Peyer's patch (tissue), 4 donors: ENCODE measurements at regions not wholly inside any gene's neighbourhood (a gene's known extent, or its start where the extent isn't known, plus 50 kb on each side); places are given as distances from the start of the nearest gene placed in this dataset.

ENCODE experiments used
- DNase-seq, 3 donors: peaks; one replicate each; pipeline ENCODE4 v3.0.0-alpha.2; 2017 to 2019
- H3K27ac ChIP-seq, 4 donors: fragments of 200-600 bp; sonication (generic); one replicate each; pipeline ENCODE4 v1.5.1; 2016 to 2019
- H3K27me3 ChIP-seq, 2 donors: fragments of 200-600 bp; sonication (generic); one replicate each; pipeline ENCODE4 v1.5.1; 2019
- H3K36me3 ChIP-seq, 3 donors: fragments of 200-600 bp; sonication (generic); one replicate each; pipeline ENCODE4 v1.5.1; 2016 to 2019
- H3K4me1 ChIP-seq, 4 donors: fragments of 200-600 bp; sonication (generic); one replicate each; pipeline ENCODE4 v1.5.1; 2016 to 2019
- H3K4me3 ChIP-seq, 4 donors: fragments of 200-600 bp; sonication (generic); 1 replicate in 3 of 4; 2 replicates in 1 of 4; pipeline ENCODE4 v1.5.1; 2016 to 2019; ENCODE audit warnings: mild to moderate bottlenecking in 1 of 4
- H3K9me3 ChIP-seq, 4 donors: fragments of 200-600 bp; sonication (generic); one replicate each; pipeline ENCODE4 v1.5.1; 2016 to 2019; ENCODE audit warnings: mild to moderate bottlenecking in 1 of 4
- POLR2A ChIP-seq, 2 donors: fragments of 450-650 bp; IDR thresholded peaks; one replicate each; pipeline ENCODE4 v1.5.1; 2017; ENCODE audit warnings: antibody characterized with exemption in 2 of 2, mild to moderate bottlenecking in 2 of 2, moderate library complexity in 2 of 2
- TF ChIP-seq, protein P1 (sequence below), 6 experiments: fragments of 450-650 bp in 4 of 6; fragments of 200-600 bp in 2 of 6; sonication (generic) in 1 of 6; IDR thresholded peaks; one replicate each; pipeline ENCODE4 v1.5.1; 2017 to 2019; ENCODE audit warnings: antibody characterized with exemption in 6 of 6, mild to moderate bottlenecking in 3 of 6, moderate library complexity in 1 of 6

DNA sequence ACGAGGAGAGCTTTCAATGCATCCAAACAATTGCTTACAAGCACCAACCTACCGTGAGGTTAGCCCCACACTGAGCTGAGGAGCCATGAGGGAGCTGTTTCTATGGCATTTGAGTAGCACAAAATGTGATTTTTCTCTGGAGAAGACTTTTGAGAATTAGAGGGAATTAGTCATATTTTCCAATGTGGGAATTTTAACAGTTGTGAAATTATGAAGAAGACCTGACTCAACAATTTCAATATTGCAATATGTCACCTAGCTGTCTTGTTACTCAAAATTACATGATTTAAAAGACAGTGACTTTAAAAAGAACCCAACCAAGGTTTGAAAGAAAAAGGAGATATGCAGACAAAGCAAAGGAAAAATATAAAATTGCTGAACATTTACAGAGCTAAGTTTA is 62.6 kb upstream of the LY86 start:
- TF ChIP-seq, protein P1, sequence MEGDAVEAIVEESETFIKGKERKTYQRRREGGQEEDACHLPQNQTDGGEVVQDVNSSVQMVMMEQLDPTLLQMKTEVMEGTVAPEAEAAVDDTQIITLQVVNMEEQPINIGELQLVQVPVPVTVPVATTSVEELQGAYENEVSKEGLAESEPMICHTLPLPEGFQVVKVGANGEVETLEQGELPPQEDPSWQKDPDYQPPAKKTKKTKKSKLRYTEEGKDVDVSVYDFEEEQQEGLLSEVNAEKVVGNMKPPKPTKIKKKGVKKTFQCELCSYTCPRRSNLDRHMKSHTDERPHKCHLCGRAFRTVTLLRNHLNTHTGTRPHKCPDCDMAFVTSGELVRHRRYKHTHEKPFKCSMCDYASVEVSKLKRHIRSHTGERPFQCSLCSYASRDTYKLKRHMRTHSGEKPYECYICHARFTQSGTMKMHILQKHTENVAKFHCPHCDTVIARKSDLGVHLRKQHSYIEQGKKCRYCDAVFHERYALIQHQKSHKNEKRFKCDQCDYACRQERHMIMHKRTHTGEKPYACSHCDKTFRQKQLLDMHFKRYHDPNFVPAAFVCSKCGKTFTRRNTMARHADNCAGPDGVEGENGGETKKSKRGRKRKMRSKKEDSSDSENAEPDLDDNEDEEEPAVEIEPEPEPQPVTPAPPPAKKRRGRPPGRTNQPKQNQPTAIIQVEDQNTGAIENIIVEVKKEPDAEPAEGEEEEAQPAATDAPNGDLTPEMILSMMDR (IDR thresholded peaks at IDR 0.05) = no peak
- TF ChIP-seq POLR2A (IDR thresholded peaks at IDR 0.05) = no peak
- no peak overlapping the region for H3K27ac ChIP-seq
- DNase-seq = no peak

DNA sequence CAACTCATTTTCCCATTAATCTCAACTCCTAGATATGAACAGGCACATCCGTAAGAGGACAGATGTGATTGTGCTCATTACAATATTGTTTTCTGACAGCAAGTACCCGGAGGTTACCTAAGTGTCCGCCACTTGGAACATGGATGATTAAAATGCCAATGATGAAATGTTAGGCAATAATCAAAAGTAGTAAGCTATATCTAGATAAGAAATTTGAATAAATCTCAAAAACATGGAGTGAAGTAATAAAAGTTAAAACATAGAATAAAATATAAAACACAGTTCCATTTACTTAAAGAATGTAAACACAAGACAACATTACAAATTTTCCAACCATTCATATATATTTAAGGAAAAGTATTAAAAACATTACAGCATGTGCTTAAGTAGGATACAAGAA is 59.2 kb upstream of the LY86 start:
- H3K4me3 ChIP-seq = no peak overlapping the region
- TF ChIP-seq, protein P1 (IDR thresholded peaks at IDR 0.05) = no peak
- no peak for TF ChIP-seq POLR2A (IDR thresholded peaks at IDR 0.05)
- H3K36me3 ChIP-seq = no peaks in the 10 kb centered on the region
- no peak for DNase-seq
- no peaks in the 10 kb centered on the region for H3K4me1 ChIP-seq
- H3K27ac ChIP-seq = no peak overlapping the region
- H3K27me3 ChIP-seq = no peaks in the 10 kb centered on the region
- no peaks in the 10 kb centered on the region for H3K9me3 ChIP-seq

More for the DNA sequence above, 62.6 kb upstream of the LY86 start:
- Histone ChIP-seq H3K4me3 (no peak overlapping the region), H3K36me3 (no peaks in the 10 kb centered on the region), H3K27me3 (no peaks in the 10 kb centered on the region), H3K9me3 (no peaks in the 10 kb centered on the region), H3K4me1 (no peaks in the 10 kb centered on the region)

- Histone ChIP-seq H3K36me3 (no peaks in the 10 kb centered on the region), H3K27me3 (no peaks in the 10 kb centered on the region), H3K4me1 (no peaks in the 10 kb centered on the region), H3K27ac (no peak overlapping the region), H3K4me3 (no peak overlapping the region), H3K9me3 (no peaks in the 10 kb centered on the region)
- DNase-seq = no peak
- TF ChIP-seq POLR2A (IDR thresholded peaks at IDR 0.05) = no peak
- TF ChIP-seq, protein P1 (IDR thresholded peaks at IDR 0.05) = no peak
Measured at GRCh38 chr6:6533176-6533575, 55.3 kb upstream of the LY86 start.

GRCh38 chr6:6534399-6534798 is 54.1 kb upstream of the LY86 start:
- H3K4me1 ChIP-seq = no peaks in the 10 kb centered on the region
- H3K9me3 ChIP-seq = no peaks in the 10 kb centered on the region
- no peak overlapping the region for H3K27ac ChIP-seq
- H3K4me3 ChIP-seq = no peak overlapping the region
- TF ChIP-seq POLR2A (IDR thresholded peaks at IDR 0.05) = no peak
- TF ChIP-seq, protein P1 (IDR thresholded peaks at IDR 0.05) = no peak
- DNase-seq = no peak
- H3K36me3 ChIP-seq = no peaks in the 10 kb centered on the region
- no peaks in the 10 kb centered on the region for H3K27me3 ChIP-seq

DNA sequence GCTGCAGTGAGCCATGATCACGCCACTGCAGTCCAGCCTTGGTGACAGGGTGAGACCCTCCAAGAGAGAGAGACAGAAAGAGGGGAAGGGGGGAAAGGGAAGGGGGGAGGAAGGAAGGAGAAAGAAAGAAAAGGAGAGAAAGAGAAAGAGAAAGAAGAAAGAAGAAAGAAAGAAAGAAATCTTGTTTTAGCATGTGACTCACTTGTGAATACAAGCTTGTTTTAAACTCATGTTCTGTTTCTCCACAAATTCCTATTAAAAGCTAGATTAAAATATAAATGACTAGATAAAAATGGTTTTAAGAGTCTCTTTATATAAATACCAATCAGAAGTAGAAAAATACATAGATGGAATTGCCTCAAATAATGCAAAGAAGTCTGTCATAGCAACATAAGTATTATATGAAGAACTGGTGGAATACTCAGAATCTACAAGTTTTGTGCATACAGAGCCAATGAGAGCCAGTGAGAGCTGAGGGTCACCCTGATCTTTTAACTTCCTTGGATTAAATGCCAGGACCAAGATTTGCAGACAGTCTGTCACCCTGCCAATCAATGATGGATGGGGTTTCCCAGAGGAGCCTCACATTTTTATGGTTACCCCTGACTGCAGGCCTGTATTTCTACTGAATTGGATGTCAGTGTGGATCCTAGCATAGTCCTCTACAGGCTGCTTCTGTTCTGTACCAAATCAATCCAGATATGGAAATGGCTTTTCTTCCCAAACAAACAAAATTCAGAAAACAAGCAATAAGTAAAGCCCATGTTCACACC is 50.8 kb upstream of the LY86 start:
- Histone ChIP-seq H3K9me3 (no peaks in the 10 kb centered on the region), H3K27ac (no peak overlapping the region), H3K4me1 (no peaks in the 10 kb centered on the region), H3K27me3 (no peaks in the 10 kb centered on the region), H3K4me3 (no peak overlapping the region), H3K36me3 (no peaks in the 10 kb centered on the region)
- TF ChIP-seq, protein P1 (IDR thresholded peaks at IDR 0.05) = no peak
- no peak for TF ChIP-seq POLR2A (IDR thresholded peaks at IDR 0.05)
- DNase-seq = no peak
